NCI-H2107 treated with DMSO at 0.1 percent for 48 hours (cell line): ENCODE measurements at regions not wholly inside any gene's neighbourhood (a gene's known extent, or its start where the extent isn't known, plus 50 kb on each side); places are given as distances from the start of the nearest gene placed in this dataset.

ENCODE experiments used
- DNase-seq: peaks from one replicate; lab custom pipeline; 2025; ENCODE audit not compliant: unreplicated experiment; lab: John Stamatoyannopoulos, UW

- no peak for DNase-seq
Measured at GRCh38 chr9:105860516-105860915, 166.2 kb downstream of the TMEM38B start.

GRCh38 chr9:105861972-105862371 lies 167.6 kb downstream of the TMEM38B start:
- no peak for DNase-seq

- no peak for DNase-seq
Measured at GRCh38 chr9:105864248-105864898, 170.0 kb downstream of the TMEM38B start.

GRCh38 chr9:105865285-105865684 lies 170.9 kb downstream of the TMEM38B start:
- DNase-seq = no peak

GRCh38 chr9:105871540-105871939 lies 177.2 kb downstream of the TMEM38B start:
- no peak for DNase-seq

GRCh38 chr9:105873801-105874200 lies 179.5 kb downstream of the TMEM38B start:
- no peak for DNase-seq

- peak; percentile 94 for DNase-seq
Measured at GRCh38 chr9:105877721-105878120, 183.4 kb downstream of the TMEM38B start.

- no peak for DNase-seq
Measured at GRCh38 chr9:105879181-105879580, 184.8 kb downstream of the TMEM38B start.

GRCh38 chr9:105880517-105880916 lies 186.2 kb downstream of the TMEM38B start:
- DNase-seq = no peak

GRCh38 chr9:105881021-105881420 lies 186.7 kb downstream of the TMEM38B start:
- DNase-seq = no peak

- DNase-seq = peak; percentile 68
Measured at GRCh38 chr9:105881654-105882349, 187.5 kb downstream of the TMEM38B start.

GRCh38 chr9:105883847-105884246 lies 189.5 kb downstream of the TMEM38B start:
- DNase-seq = no peak

GRCh38 chr9:105884416-105884815 lies 190.1 kb downstream of the TMEM38B start:
- DNase-seq = no peak

GRCh38 chr9:105886136-105886535 lies 191.8 kb downstream of the TMEM38B start:
- DNase-seq = no peak

GRCh38 chr9:105887679-105888078 lies 193.3 kb downstream of the TMEM38B start:
- no peak for DNase-seq

- no peak for DNase-seq
Measured at GRCh38 chr9:105890046-105890822, 195.9 kb downstream of the TMEM38B start.

GRCh38 chr9:105900123-105900522 lies 205.8 kb downstream of the TMEM38B start:
- DNase-seq = no peak

GRCh38 chr9:105901514-105902109 lies 207.3 kb downstream of the TMEM38B start:
- DNase-seq = peak; percentile 15

- no peak for DNase-seq
Measured at GRCh38 chr9:105908069-105908468, 213.7 kb downstream of the TMEM38B start.

GRCh38 chr9:105911104-105911911 lies 217.0 kb downstream of the TMEM38B start:
- no peak for DNase-seq
